Neutrophil (primary cell): ENCODE measurements at regions not wholly inside any gene's neighbourhood (a gene's known extent, or its start where the extent isn't known, plus 50 kb on each side); places are given as distances from the start of the nearest gene placed in this dataset.
"Not testable (repeated sequence)": the region's sequence is repeated elsewhere in the genome, so short reads cannot be mapped to it uniquely, and the experiment has no call there.

Source experiments
- H3K27ac ChIP-seq: fragments of 200-600 bp; sonication (generic); 2 replicates; pipeline ENCODE4 v1.5.1; 2016; ENCODE audit warnings: mild to moderate bottlenecking, moderate library complexity
- H3K27me3 ChIP-seq: fragments of 200-600 bp; sonication (generic); 2 replicates; pipeline ENCODE4 v1.6.0; 2016; ENCODE audit warnings: mild to moderate bottlenecking
- H3K36me3 ChIP-seq: fragments of 200-600 bp; sonication (generic); 2 replicates; pipeline ENCODE4 v1.5.1; 2017
- H3K4me1 ChIP-seq, 2 experiments: fragments of 200-600 bp in 1 of 2; sonication (generic) in 1 of 2; 1 replicate in 1 of 2; 2 replicates in 1 of 2; pipeline versions ENCODE4 v1.5.1 to v1.6.1; 2013 to 2016; ENCODE audit warnings: low read depth in 1 of 2, low read length in 1 of 2, mild to moderate bottlenecking in 1 of 2, moderate library complexity in 1 of 2; ENCODE audit not compliant: control insufficient read depth in 1 of 2, insufficient read depth in 1 of 2
- H3K4me3 ChIP-seq, 2 experiments: fragments of 200-600 bp in 1 of 2; sonication (generic) in 1 of 2; 1 replicate in 1 of 2; 2 replicates in 1 of 2; pipeline ENCODE4 v1.5.1; 2013 to 2016; ENCODE audit warnings: low read depth in 1 of 2, low read length in 1 of 2, mild to moderate bottlenecking in 1 of 2, moderate library complexity in 1 of 2
- H3K9me3 ChIP-seq: fragments of 200-600 bp; sonication (generic); 2 replicates; pipeline ENCODE4 v1.5.1; 2016

DNA sequence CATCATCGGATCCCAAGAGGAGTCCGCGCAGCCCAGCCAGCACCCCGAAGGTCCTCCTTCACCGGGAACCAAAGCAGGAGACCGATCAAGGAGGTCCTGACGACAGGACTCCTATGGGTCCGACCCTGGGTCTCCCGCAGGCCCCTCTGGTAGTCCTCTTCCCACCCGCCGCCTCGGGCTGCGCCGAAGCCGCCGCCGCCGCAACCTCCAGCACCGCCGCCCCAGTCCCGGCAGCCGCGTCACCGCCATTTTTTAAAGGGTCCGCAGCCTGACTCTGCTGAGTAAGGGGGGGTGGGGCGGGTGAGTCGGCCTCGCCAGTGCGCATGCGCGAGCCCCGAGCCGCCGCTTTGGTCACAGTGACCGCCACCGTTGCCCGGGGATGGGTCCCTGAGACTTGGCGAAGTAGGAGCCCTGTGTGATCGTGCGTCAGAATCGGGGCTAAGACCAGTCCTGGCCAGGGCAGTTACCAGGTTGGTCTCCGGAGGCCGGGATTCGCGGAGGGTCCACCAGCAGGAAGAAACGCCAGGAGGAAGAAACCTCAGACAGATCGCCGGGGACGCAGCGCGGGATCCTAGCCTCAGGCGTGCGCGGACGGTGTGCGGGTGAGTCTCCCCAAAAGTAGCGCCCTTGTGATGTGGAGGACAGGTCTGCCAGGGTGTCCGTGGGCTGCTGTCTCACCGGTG lies 1419.2 kb upstream of the PCDH10 start:
- not testable (repeated sequence) for H3K27me3 ChIP-seq, H3K27ac ChIP-seq, H3K36me3 ChIP-seq, H3K9me3 ChIP-seq, H3K4me1 ChIP-seq, H3K4me3 ChIP-seq

DNA sequence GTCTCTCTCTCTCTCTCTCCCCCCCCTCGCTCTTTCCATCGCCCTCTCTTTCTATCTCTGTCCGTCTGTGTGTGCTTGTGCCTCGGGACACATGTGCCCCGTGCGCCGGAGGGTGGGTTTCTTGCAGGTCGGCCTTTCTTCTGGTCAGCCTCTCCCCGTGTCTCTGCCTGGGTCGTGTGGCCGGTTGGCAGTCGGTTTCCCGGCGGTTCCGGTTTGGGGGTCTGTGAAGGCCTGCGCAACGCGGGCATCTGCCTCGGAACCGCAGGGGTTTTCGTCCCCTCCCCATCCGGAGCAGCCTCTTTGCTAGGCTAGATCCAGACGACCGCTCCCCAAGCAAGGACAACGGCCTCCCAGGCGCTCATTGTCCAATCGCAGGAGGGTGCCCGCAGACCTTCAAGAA lies 1418.5 kb upstream of the PCDH10 start:
- not testable (repeated sequence) for H3K36me3 ChIP-seq, H3K27me3 ChIP-seq, H3K4me3 ChIP-seq, H3K9me3 ChIP-seq, H3K27ac ChIP-seq, H3K4me1 ChIP-seq

DNA sequence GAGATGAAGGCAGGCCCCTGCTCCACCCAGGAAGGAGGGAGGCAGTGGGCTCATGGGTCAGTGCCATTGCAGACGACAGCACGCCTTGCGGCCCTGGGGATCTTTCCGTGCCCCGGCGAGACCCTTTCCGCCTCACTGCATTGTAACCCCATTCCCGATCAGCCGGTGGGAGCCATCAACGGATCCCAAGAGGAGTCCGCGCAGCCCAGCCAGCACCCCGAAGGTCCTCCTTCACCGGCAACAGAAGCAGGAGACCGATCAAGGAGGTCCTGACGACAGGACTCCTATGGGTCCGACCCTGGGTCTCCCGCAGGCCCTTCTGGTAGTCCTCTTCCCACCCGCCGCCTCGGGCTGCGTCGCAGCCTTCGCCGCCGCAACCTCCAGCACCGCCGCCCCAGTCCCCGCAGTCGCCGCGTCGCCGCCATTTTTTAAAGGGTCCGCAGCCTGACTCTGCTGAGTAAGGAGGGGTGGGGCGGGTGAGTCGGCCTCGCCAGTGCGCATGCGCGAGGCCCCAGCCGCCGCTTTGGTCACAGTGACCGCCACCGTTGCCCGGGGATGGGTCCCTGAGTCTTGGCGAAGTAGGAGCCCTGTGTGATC lies 1417.0 kb upstream of the PCDH10 start:
- H3K27ac ChIP-seq, H3K4me1 ChIP-seq, H3K27me3 ChIP-seq, H3K36me3 ChIP-seq, H3K4me3 ChIP-seq, H3K9me3 ChIP-seq: not testable (repeated sequence)

DNA sequence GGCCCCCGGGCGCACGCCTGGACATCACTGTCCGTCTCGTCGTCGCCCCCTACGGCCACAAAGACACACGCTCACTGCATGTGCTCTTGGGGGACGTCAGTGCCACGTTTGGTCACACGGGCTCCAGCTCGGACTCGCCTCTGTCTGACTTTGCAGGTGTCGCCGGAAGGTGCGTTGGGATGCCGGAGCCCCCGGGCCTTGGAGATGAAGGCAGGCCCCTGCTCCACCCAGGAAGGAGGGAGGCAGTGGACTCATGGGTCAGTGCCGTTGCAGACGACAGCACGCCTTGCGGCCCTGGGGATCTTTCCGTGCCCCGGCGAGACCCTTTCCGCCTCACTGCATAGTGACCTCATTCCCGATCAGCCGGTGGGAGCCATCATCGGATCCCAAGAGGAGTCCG lies 1414.8 kb upstream of the PCDH10 start:
- not testable (repeated sequence) for H3K4me1 ChIP-seq, H3K27me3 ChIP-seq, H3K4me3 ChIP-seq, H3K36me3 ChIP-seq, H3K27ac ChIP-seq, H3K9me3 ChIP-seq

DNA sequence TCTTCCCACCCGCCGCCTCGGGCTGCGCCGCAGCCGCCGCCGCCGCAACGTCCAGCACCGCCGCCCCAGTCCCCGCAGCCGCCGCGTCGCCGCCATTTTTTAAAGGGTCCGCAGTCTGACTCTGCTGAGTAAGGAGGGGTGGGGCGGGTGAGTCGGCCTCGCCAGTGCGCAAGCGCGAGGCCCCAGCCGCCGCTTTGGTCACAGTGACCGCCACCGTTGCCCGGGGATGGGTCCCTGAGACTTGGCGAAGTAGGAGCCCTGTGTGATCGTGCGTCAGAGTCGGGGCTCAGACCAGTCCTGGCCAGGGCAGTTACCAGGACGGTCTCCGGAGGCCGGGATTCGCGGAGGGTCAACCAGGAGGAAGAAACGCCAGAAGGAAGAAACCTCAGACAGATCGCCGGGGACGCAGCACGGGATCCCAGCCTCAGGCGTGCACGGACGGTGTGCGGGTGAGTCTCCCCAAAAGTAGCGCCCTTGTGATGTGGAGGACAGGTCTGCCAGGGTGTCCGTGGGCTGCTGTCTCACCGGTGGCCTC lies 1414.2 kb upstream of the PCDH10 start:
- not testable (repeated sequence) for H3K4me1 ChIP-seq, H3K9me3 ChIP-seq, H3K27me3 ChIP-seq, H3K36me3 ChIP-seq, H3K27ac ChIP-seq, H3K4me3 ChIP-seq

DNA sequence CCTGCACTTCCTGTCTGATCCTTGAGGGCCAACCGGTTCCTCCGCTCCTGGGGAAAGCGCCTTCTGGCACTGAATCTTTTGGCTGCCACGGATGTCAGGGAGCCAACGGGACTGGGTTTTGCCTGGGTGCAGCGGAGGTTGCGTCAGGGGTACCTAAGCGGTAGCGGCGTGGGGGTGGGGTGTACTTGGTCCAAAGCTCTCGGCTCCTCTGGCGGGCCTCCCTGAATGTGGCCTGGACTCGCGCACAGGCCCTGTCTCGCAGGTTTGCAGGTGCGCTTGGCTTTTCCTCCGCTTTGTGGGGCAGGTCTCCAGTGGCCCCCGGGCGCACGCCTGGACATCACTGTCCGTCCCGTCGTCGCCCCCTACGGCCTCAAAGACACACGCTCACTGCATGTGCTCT lies 1410.1 kb upstream of the PCDH10 start:
- H3K4me1 ChIP-seq, H3K4me3 ChIP-seq, H3K27ac ChIP-seq, H3K9me3 ChIP-seq, H3K36me3 ChIP-seq, H3K27me3 ChIP-seq: not testable (repeated sequence)

DNA sequence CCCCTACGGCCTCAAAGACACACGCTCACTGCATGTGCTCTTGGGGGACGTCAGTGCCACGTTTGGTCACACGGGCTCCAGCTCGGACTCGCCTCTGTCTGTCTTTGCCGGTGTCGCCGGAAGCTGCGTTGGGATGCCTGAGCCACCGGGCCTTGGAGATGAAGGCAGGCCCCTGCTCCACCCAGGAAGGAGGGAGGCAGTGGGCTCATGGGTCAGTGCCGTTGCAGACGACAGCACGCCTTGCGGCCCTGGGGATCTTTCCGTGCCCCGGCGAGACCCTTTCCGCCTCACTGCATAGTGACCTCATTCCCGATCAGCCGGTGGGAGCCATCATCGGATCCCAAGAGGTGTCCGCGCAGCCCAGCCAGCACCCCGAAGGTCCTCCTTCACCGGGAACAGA lies 1407.3 kb upstream of the PCDH10 start:
- H3K27ac ChIP-seq, H3K4me3 ChIP-seq, H3K27me3 ChIP-seq, H3K9me3 ChIP-seq, H3K36me3 ChIP-seq, H3K4me1 ChIP-seq: not testable (repeated sequence)

- not testable (repeated sequence) for H3K9me3 ChIP-seq, H3K4me1 ChIP-seq, H3K4me3 ChIP-seq, H3K27ac ChIP-seq, H3K27me3 ChIP-seq, H3K36me3 ChIP-seq
Observed at GRCh38 chr4:131742536-131743205, 1406.4 kb upstream of the PCDH10 start.

- not testable (repeated sequence) for H3K4me3 ChIP-seq, H3K27me3 ChIP-seq, H3K4me1 ChIP-seq, H3K27ac ChIP-seq, H3K36me3 ChIP-seq, H3K9me3 ChIP-seq
Observed at GRCh38 chr4:131743348-131743747, 1405.7 kb upstream of the PCDH10 start.

- H3K36me3 ChIP-seq, H3K4me3 ChIP-seq, H3K4me1 ChIP-seq, H3K27me3 ChIP-seq, H3K27ac ChIP-seq, H3K9me3 ChIP-seq: not testable (repeated sequence)
Observed at GRCh38 chr4:131747203-131747602, 1401.9 kb upstream of the PCDH10 start.

DNA sequence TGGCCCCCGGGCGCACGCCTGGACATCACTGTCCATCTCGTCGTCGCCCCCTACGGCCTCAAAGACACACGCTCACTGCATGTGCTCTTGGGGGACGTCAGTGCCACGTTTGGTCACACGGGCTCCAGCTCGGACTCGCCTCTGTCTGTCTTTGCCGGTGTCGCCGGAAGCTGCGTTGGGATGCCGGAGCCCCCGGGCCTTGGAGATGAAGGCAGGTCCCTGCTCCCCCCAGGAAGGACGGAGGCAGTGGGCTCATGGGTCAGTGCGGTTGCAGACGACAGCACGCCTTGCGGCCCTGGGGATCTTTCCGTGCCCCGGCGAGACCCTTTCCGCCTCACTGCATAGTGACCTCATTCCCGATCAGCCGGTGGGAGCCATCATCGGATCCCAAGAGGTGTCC lies 1399.9 kb upstream of the PCDH10 start:
- not testable (repeated sequence) for H3K4me1 ChIP-seq, H3K27me3 ChIP-seq, H3K9me3 ChIP-seq, H3K27ac ChIP-seq, H3K36me3 ChIP-seq, H3K4me3 ChIP-seq

DNA sequence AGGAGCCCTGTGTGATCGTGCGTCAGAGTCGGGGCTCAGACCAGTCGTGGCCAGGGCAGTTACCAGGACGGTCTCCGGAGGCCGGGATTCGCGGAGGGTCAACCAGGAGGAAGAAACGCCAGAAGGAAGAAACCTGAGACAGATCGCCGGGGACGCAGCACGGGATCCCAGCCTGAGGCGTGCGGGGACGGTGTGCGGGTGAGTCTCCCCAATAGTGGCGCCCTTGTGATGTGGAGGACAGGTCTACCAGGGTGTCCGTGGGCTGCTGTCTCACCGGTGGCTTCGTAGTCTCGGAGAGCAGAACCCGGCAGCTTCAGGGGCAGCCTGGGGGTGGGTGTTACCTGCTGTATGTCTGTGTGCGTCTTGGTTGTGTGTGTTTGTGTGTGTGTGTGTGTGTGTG lies 1399.1 kb upstream of the PCDH10 start:
- H3K27ac ChIP-seq, H3K9me3 ChIP-seq, H3K27me3 ChIP-seq, H3K36me3 ChIP-seq, H3K4me3 ChIP-seq, H3K4me1 ChIP-seq: not testable (repeated sequence)

GRCh38 chr4:131750469-131750868 lies 1398.6 kb upstream of the PCDH10 start:
- H3K4me1 ChIP-seq, H3K27ac ChIP-seq, H3K9me3 ChIP-seq, H3K4me3 ChIP-seq, H3K27me3 ChIP-seq, H3K36me3 ChIP-seq: not testable (repeated sequence)

- not testable (repeated sequence) for H3K4me1 ChIP-seq, H3K27ac ChIP-seq, H3K27me3 ChIP-seq, H3K36me3 ChIP-seq, H3K4me3 ChIP-seq, H3K9me3 ChIP-seq
Observed at GRCh38 chr4:131762234-131762633, 1386.9 kb upstream of the PCDH10 start.
